Left ventricle myocardium inferior (tissue), 1 donor: ENCODE measurements at regions not wholly inside any gene's neighbourhood (a gene's known extent, or its start where the extent isn't known, plus 50 kb on each side); places are given as distances from the start of the nearest gene placed in this dataset.
A peak's percentile ranks its signal among the peaks of the same experiment; 100 is the strongest.
"Not testable (repeated sequence)": the region's sequence is repeated elsewhere in the genome, so short reads cannot be mapped to it uniquely, and the experiment has no call there.

Experiments
- DNase-seq: peaks from one replicate; pipeline ENCODE4 v3.0.0-alpha.2; 2020
- H3K27ac ChIP-seq: fragments of 200-600 bp; replicated peaks from 2 replicates; pipeline ENCODE4 v1.8.0; 2021
- H3K27me3 ChIP-seq: fragments of 200-600 bp; 2 replicates; pipeline ENCODE4 v1.8.0; 2021; ENCODE audit warnings: low read depth
- H3K36me3 ChIP-seq: fragments of 200-600 bp; 2 replicates; pipeline ENCODE4 v1.8.0; 2021
- H3K4me1 ChIP-seq: fragments of 200-600 bp; 2 replicates; pipeline ENCODE4 v1.8.0; 2021
- H3K4me3 ChIP-seq: fragments of 200-600 bp; 2 replicates; pipeline ENCODE4 v1.8.0; 2021; ENCODE audit warnings: mild to moderate bottlenecking, moderate library complexity
- H3K9me3 ChIP-seq: fragments of 200-600 bp; replicated peaks from 2 replicates; pipeline ENCODE4 v1.8.0; 2021
- intact Hi-C: fragments of 100-400 bp; cut with micrococcal nuclease; formaldehyde crosslinking; loops from one replicate; pipeline ENCODE4 v1.11.0; 2022
- donor health status: DM: no; HTN: yes; CAD: no; lungs with severe emphysema.

- H3K27me3 ChIP-seq, H3K4me3 ChIP-seq, intact Hi-C loops, H3K36me3 ChIP-seq, DNase-seq, H3K4me1 ChIP-seq, H3K9me3 ChIP-seq, H3K27ac ChIP-seq: not testable (repeated sequence)
Measured at GRCh38 chr7:73201264-73201663, 107.4 kb downstream of the NSUN5 start.

GRCh38 chr7:73200518-73201099 lies 108.0 kb downstream of the NSUN5 start:
- DNase-seq, H3K4me1 ChIP-seq, H3K27ac ChIP-seq, H3K36me3 ChIP-seq, intact Hi-C loops, H3K4me3 ChIP-seq, H3K9me3 ChIP-seq, H3K27me3 ChIP-seq: not testable (repeated sequence)

GRCh38 chr7:73193991-73194390 lies 108.2 kb upstream of the SPDYE9 start:
- intact Hi-C loops = not testable (repeated sequence)

GRCh38 chr7:73190483-73191155 lies 104.8 kb upstream of the SPDYE9 start:
- H3K27me3 ChIP-seq, intact Hi-C loops, DNase-seq, H3K36me3 ChIP-seq, H3K4me3 ChIP-seq, H3K9me3 ChIP-seq, H3K27ac ChIP-seq, H3K4me1 ChIP-seq: not testable (repeated sequence)

More at GRCh38 chr7:73193991-73194390, 108.2 kb upstream of the SPDYE9 start:
- H3K4me1 ChIP-seq, H3K27ac ChIP-seq, DNase-seq, H3K4me3 ChIP-seq, H3K27me3 ChIP-seq, H3K36me3 ChIP-seq, H3K9me3 ChIP-seq: not testable (repeated sequence)

DNA sequence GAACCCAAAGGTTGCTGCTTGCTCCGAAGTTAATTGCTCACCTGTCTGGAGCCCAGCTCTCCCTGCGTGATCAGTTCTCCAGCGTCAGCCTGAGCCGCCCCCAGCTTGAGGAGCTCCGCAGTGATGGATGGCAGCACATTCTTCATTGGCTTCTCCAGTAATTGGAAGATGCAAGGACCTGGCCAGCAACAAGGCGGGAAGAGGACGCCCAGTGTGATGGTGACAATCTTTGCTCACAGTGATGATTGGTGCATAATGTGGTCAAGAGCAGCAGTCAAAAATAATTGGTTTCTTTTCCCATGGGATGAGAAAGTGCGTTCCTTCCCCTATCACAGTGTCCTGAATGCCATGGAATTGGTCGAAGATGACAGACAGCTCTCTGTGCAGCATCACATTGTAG lies 102.4 kb upstream of the SPDYE9 start:
- DNase-seq, H3K27me3 ChIP-seq, H3K27ac ChIP-seq, H3K36me3 ChIP-seq, H3K4me3 ChIP-seq, intact Hi-C loops, H3K4me1 ChIP-seq, H3K9me3 ChIP-seq: not testable (repeated sequence)

DNA sequence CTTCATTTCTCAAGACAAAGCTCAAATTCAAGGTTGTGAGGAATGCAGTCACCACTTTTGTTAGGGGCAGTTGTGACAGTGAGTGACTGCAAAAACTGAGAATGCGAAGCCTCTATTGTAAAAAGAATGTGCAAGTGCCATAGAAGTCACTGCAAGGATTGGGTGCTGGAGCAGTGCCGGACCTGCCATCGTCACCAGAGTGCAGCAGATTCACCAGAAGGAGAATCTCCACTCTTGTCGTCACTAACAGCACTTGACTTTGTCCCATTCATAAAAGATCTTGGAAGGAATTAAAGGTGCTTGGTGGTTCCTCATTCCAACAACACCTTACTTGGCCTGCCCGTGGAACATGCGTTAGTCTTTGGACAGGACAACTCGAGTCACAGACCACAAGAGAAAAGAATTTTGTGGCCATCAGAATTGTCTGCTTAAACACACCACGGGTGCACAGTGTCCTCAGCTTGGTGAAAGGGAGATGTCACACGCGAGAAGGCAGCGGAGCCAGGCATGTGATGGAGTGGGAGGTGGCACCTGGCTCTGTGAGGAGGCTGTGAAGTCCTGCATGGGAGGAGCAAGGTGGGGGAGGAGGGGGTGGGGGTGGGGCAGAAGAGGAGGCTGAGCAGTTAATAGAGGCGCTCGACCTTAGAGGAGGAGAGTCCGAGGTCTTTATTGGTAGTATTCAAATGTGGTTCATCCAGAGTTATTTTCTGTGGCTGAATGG lies 100.9 kb upstream of the SPDYE9 start:
- H3K4me3 ChIP-seq, DNase-seq, intact Hi-C loops, H3K27me3 ChIP-seq, H3K36me3 ChIP-seq, H3K27ac ChIP-seq, H3K9me3 ChIP-seq, H3K4me1 ChIP-seq: not testable (repeated sequence)

- H3K27ac ChIP-seq, H3K36me3 ChIP-seq, intact Hi-C loops, H3K27me3 ChIP-seq, H3K4me1 ChIP-seq, H3K9me3 ChIP-seq, H3K4me3 ChIP-seq, DNase-seq: not testable (repeated sequence)
Measured at GRCh38 chr7:73176813-73177212, 91.0 kb upstream of the SPDYE9 start.

DNA sequence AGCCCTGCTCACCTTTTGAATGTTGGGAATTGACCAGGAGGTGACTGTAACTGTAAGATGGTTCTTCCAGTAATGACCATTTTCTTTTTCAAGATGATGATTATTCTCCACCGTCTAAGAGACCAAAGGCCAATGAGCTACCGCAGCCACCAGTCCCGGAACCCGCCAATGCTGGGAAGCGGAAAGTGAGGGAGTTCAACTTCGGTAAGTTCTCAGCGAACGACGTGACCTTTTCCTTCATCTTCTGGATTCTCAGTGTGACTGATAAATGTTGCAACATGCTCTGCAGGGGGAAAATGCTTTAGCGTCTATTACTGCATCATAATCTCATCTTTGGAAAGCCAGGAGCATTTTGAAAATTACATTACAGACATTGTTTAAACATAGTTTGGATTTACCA lies 89.5 kb upstream of the SPDYE9 start:
- H3K4me1 ChIP-seq, H3K27me3 ChIP-seq, H3K9me3 ChIP-seq, DNase-seq, intact Hi-C loops, H3K27ac ChIP-seq, H3K4me3 ChIP-seq, H3K36me3 ChIP-seq: not testable (repeated sequence)

GRCh38 chr7:73170902-73171301 lies 85.1 kb upstream of the SPDYE9 start:
- H3K27me3 ChIP-seq, H3K9me3 ChIP-seq, H3K4me1 ChIP-seq, DNase-seq, H3K36me3 ChIP-seq, H3K27ac ChIP-seq, intact Hi-C loops, H3K4me3 ChIP-seq: not testable (repeated sequence)

DNA sequence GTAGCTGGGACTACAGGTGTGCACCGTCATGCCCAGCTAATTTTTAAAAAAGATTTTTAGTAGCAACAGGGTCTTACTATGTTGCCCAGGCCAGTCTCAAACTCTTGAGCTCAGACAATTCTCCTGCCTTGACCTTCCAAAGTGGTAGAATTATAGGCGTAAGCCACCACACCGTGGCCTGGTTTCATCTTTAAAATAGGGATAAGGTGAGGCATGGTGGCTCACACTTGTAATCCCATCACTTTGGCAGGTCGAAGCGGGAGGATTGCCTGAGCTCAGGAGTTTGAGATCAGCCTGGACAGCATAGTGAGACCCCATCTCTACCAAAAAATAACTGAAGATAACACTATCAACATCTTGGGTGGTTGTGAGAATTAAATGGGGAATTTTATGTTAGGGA lies 84.6 kb upstream of the SPDYE9 start:
- H3K9me3 ChIP-seq, H3K27ac ChIP-seq, intact Hi-C loops, H3K4me3 ChIP-seq, H3K36me3 ChIP-seq, H3K27me3 ChIP-seq, H3K4me1 ChIP-seq: not testable (repeated sequence)
- DNase-seq = peak; percentile 6

DNA sequence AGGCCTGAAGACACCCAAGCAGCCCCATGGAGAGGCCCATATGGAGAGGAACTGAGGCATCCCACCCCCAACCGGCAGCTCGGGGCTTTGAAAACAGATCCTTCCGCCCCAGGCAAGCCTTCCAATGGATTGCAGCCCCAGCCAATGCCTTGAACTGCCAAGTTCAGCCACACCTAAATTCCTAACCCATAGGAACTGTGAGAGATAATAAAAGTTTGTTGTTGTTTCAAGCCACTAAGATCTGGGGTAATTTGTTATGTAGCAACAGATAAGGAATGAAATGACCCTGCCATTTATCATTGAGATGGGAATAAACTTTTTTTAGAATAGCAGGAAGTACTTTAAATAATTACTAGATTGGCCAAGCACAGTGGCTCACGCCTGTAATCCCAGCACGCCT lies 80.3 kb upstream of the SPDYE9 start:
- H3K9me3 ChIP-seq, H3K27ac ChIP-seq, H3K4me3 ChIP-seq, intact Hi-C loops, H3K36me3 ChIP-seq, DNase-seq, H3K4me1 ChIP-seq, H3K27me3 ChIP-seq: not testable (repeated sequence)

DNA sequence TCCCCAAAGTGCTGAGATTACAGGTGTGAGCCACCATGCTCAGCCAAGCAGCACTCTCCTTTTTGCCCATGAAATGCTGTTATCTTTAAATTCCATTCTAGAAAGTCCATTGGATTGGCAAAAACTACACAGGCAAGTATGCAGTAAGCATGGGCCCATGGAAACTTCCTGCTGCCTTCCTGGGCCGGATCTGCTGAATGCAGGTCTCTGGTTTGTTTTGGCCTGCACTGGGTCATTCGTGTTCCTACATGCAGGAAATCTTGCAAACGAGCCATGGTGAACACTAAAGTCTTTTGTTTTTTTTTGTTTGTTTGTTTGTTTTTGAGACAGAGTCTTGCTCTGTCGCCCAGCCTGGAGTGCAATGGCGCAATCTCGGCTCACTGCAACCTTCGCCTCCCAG lies 76.8 kb upstream of the SPDYE9 start:
- intact Hi-C loops, H3K9me3 ChIP-seq: not testable (repeated sequence)

GRCh38 chr7:73161727-73162126 lies 75.9 kb upstream of the SPDYE9 start:
- intact Hi-C loops = not testable (repeated sequence)

More for the DNA sequence above, 76.8 kb upstream of the SPDYE9 start:
- H3K4me1 ChIP-seq, DNase-seq, H3K27ac ChIP-seq, H3K36me3 ChIP-seq, H3K27me3 ChIP-seq, H3K4me3 ChIP-seq: not testable (repeated sequence)

DNA sequence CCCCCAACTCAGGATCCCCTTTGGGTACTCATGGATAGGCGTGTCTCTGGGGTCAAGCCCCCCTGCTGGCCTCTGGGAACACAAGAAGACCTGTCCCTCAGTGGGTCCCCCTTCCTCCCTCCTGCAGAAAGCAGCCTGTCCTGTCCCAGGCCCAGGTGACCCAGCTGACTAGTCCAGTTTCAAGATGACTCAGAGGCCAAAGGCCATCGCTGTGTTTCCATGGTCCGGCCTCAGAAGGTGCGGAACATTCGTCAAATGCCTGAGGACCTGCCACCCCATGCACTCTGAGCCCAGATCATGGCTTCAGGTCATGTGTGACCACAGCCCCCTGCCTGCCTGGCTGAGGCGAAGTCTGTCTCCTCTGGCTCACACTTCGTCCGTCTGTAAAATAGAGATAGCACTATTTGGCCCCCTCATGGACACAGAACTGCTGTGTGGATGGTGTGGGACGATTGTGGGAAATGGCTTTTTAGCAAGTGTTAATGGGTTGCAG lies 71.4 kb upstream of the SPDYE9 start:
- H3K27ac ChIP-seq, H3K4me1 ChIP-seq, H3K27me3 ChIP-seq, H3K4me3 ChIP-seq, intact Hi-C loops, H3K36me3 ChIP-seq, H3K9me3 ChIP-seq, DNase-seq: not testable (repeated sequence)

More at GRCh38 chr7:73161727-73162126, 75.9 kb upstream of the SPDYE9 start:
- not testable (repeated sequence) for H3K4me3 ChIP-seq, H3K9me3 ChIP-seq, H3K36me3 ChIP-seq, H3K27ac ChIP-seq, H3K27me3 ChIP-seq, DNase-seq, H3K4me1 ChIP-seq
